ENCODE measurements at regions not wholly inside any gene's neighbourhood (a gene's known extent, or its start where the extent isn't known, plus 50 kb on each side); places are given as distances from the start of the nearest gene placed in this dataset.

GRCh38 chr1:232274999-232275710, 354.8 kb downstream of the SIPA1L2 start:
- Mint-ChIP-seq H3K4me3 (no peak overlapping the region), H3K27me3 (ENCODE audit: insufficient read depth) (peaks cover 5% of the 10 kb centered on the region), H3K27ac (no peak overlapping the region), H3K4me1 (peaks cover 35% of the 10 kb centered on the region), H3K9me3 (no peaks in the 10 kb centered on the region), H3K36me3 (ENCODE audit: low read depth) (no peaks in the 10 kb centered on the region)
- peaks cover 18% of the 10 kb centered on the region for H3K4me1 ChIP-seq (ENCODE audit: control insufficient read depth, insufficient read depth, low read length)
- H3K27ac ChIP-seq (ENCODE audit: low read depth, low read length): no peak overlapping the region
- H3K4me3 ChIP-seq (ENCODE audit: low read length): no peak overlapping the region
- DNase-seq: no peak
- H3K9me3 ChIP-seq (ENCODE audit: control insufficient read depth, low read length): no peaks in the 10 kb centered on the region
- H3K9ac ChIP-seq (ENCODE audit: extremely low read depth, low read length, poor library complexity, severe bottlenecking): no peak overlapping the region
- no peaks in the 10 kb centered on the region for H3K27me3 ChIP-seq (ENCODE audit: control insufficient read depth, insufficient read depth, low read length, poor library complexity, severe bottlenecking)
- H3K36me3 ChIP-seq (ENCODE audit: control insufficient read depth, insufficient read depth, low read length): no peaks in the 10 kb centered on the region
- no peak for TF ChIP-seq CTCF (conservative IDR thresholded peaks at IDR 0.05)
- 88 to 93% methylated on average over 8 to 11 of the region's 11 CpGs for WGBS, 2 experiments (ENCODE audit: insufficient coverage in 1 of 2, insufficient read length in 1 of 2)

GRCh38 chr1:232274236-232274855, 355.6 kb downstream of the SIPA1L2 start:
- no peak overlapping the region for H3K4me3 Mint-ChIP-seq
- WGBS, 2 experiments (ENCODE audit: insufficient coverage in 1 of 2, insufficient read length in 1 of 2): 82 to 83% methylated on average over 1 to 4 of the region's 4 CpGs
- Histone ChIP-seq H3K9me3 (ENCODE audit: control insufficient read depth, low read length) (no peaks in the 10 kb centered on the region), H3K4me1 (ENCODE audit: control insufficient read depth, insufficient read depth, low read length) (peaks cover 18% of the 10 kb centered on the region), H3K9ac (ENCODE audit: extremely low read depth, low read length, poor library complexity, severe bottlenecking) (no peak overlapping the region), H3K27me3 (ENCODE audit: control insufficient read depth, insufficient read depth, low read length, poor library complexity, severe bottlenecking) (no peaks in the 10 kb centered on the region), H3K36me3 (ENCODE audit: control insufficient read depth, insufficient read depth, low read length) (no peaks in the 10 kb centered on the region), H3K27ac (ENCODE audit: low read depth, low read length) (no peak overlapping the region), H3K4me3 (ENCODE audit: low read length) (peak overlapping the region; percentile 12)
- H3K27me3 Mint-ChIP-seq (ENCODE audit: insufficient read depth): peaks cover 5% of the 10 kb centered on the region
- H3K36me3 Mint-ChIP-seq (ENCODE audit: low read depth): no peaks in the 10 kb centered on the region
- no peak for TF ChIP-seq CTCF (conservative IDR thresholded peaks at IDR 0.05)
- H3K27ac Mint-ChIP-seq: no peak overlapping the region
- no peak for DNase-seq
- H3K9me3 Mint-ChIP-seq: no peaks in the 10 kb centered on the region
- peaks cover 27% of the 10 kb centered on the region for H3K4me1 Mint-ChIP-seq

GRCh38 chr1:232273011-232273410, 356.9 kb downstream of the SIPA1L2 start:
- no peak for DNase-seq
- H3K36me3 ChIP-seq (ENCODE audit: control insufficient read depth, insufficient read depth, low read length): no peaks in the 10 kb centered on the region
- H3K9me3 Mint-ChIP-seq: no peaks in the 10 kb centered on the region
- H3K4me1 Mint-ChIP-seq: peaks cover 19% of the 10 kb centered on the region
- H3K27me3 ChIP-seq (ENCODE audit: control insufficient read depth, insufficient read depth, low read length, poor library complexity, severe bottlenecking): no peaks in the 10 kb centered on the region
- no peak for TF ChIP-seq CTCF (conservative IDR thresholded peaks at IDR 0.05)
- H3K4me1 ChIP-seq (ENCODE audit: control insufficient read depth, insufficient read depth, low read length): peaks cover 13% of the 10 kb centered on the region
- WGBS, 2 experiments (ENCODE audit: insufficient coverage in 1 of 2, insufficient read length in 1 of 2): 92 to 97% methylated on average over 4 of the region's 4 CpGs
- no peak overlapping the region for H3K27ac ChIP-seq (ENCODE audit: low read depth, low read length)
- no peak overlapping the region for H3K27ac Mint-ChIP-seq
- H3K4me3 Mint-ChIP-seq: no peak overlapping the region
- H3K9me3 ChIP-seq (ENCODE audit: control insufficient read depth, low read length): no peaks in the 10 kb centered on the region
- no peaks in the 10 kb centered on the region for H3K36me3 Mint-ChIP-seq (ENCODE audit: low read depth)
- H3K9ac ChIP-seq (ENCODE audit: extremely low read depth, low read length, poor library complexity, severe bottlenecking): no peak overlapping the region
- peaks cover 5% of the 10 kb centered on the region for H3K27me3 Mint-ChIP-seq (ENCODE audit: insufficient read depth)
- no peak overlapping the region for H3K4me3 ChIP-seq (ENCODE audit: low read length)

Measured in endodermal cell (in vitro differentiated cells).